ENCODE measurements at regions not wholly inside any gene's neighbourhood (a gene's known extent, or its start where the extent isn't known, plus 50 kb on each side); places are given as distances from the start of the nearest gene placed in this dataset.

DNA sequence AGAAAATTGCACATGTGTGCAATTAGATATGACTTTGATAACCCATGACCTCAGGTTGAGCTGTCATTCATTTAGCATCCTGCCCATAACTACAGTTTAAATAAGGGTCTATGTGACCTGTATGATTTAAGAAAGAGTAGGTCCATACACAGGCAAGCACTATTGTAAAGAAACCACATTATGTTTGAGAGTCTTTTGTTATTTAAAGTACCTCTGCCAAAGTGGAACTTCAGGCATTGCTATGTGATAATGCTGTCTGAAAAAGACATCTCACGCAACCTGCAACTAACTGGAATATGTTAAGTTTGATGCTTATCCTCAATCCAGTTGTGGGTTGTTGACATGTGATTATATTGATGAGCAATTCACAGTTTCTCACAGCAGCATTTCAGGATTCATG is 317.0 kb downstream of the TMEM161B start:
- no peak overlapping the region for H3K27ac Mint-ChIP-seq
- no peaks in the 10 kb centered on the region for H3K36me3 Mint-ChIP-seq
- peaks cover 0 to 2% of the 10 kb centered on the region in 2 donors for H3K9me3 Mint-ChIP-seq
- H3K4me3 Mint-ChIP-seq, result no peak overlapping the region
- DNase-seq (no peak), ATAC-seq (replicated peaks) (no peak)
- no peaks in the 10 kb centered on the region for H3K4me1 Mint-ChIP-seq
- H3K27me3 Mint-ChIP-seq, result no peaks in the 10 kb centered on the region

DNA sequence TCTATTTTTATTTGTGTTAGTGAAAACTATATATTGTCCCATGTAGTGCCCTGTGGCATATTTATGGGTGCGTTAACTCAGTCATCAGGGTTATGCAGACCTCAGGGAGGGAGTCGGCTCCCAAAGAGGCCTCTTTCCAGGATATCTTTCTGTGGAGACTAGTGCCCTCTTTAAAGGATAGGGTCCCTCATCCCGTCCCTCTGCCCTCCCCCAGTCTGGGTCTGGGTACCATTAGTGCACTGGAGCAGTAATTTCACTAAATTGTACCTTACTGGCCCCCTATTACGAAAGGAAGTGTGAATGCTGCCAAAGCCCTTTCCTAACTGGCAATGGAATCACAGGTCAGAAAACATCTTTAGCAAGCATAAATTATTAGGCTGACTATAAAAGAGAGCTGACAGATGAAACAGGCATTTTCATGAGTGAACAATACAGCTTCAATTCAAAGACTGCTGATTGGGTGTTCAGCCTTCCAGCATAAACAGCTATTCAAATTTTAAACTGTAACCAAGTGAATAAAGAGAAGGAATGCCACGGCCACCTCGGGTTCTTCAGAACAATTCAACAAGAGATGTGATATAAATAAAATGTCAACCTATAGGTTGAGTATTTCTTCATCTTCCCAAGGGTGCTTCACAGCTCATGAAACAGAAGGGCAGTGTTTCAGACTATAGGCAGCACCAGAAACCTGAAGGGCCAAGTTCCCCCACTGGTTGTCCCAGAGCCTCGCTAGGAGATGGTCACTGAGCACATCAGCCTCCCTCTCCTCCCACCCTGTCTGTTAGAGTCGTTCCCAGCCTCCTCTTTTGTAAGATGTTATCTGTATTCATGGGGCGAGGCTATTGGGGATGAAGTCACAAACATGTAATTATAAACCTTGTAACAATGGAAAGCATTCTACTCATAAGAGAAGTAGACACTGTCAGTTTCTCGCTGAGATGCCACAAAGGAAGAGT is 318.7 kb downstream of the TMEM161B start:
- ATAC-seq (replicated peaks) (no peak), DNase-seq (no peak)
- Mint-ChIP-seq H3K27ac (no peak overlapping the region), H3K4me3 (no peak overlapping the region), H3K27me3 (no peaks in the 10 kb centered on the region), H3K36me3 (no peaks in the 10 kb centered on the region), H3K9me3 (no peaks in the 10 kb centered on the region), H3K4me1 (no peaks in the 10 kb centered on the region)

DNA sequence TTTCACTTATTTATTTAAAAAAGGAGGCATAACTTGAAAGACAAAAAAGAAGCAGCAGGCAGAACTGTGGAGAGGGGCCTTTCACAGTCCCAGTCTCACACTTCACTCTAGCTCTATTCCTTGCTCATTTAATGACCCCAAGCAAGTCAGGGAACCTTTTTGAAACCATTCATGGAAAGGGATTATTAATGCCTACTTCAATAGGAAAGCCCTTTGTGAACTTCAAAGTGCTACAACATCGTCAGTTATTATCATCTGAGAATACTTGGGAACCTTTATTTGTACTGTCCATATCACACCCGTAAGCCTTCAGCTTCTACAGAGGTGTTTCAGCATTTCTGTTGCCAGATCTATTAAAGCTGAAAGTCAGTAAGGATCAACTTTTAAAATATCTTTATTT is 320.2 kb downstream of the TMEM161B start:
- Mint-ChIP-seq H3K9me3 (no peaks in the 10 kb centered on the region), H3K27me3 (no peaks in the 10 kb centered on the region), H3K4me3 (no peak overlapping the region), H3K36me3 (no peaks in the 10 kb centered on the region), H3K4me1 (no peaks in the 10 kb centered on the region), H3K27ac (no peak overlapping the region)
- DNase-seq (no peak), ATAC-seq (replicated peaks) (no peak)

DNA sequence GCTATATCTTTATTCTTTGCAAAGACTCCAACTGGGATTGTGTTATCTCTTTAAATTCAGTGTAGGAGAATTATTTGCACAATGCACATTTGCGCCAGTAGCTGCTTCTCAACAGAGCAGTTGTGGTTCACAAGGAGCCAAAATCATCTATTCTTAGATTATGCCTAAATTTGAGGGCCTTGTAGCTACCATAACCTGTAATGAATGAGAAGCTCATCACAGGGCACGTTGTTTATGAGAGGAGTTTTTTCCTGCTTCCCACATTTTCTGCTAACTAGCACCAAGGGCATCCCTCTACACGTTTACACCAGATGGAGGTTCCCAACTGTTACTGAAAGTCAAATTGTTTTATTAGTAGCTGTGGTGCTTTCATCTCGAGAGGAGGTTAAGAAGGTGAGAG is 322.4 kb downstream of the TMEM161B start:
- H3K36me3 Mint-ChIP-seq, result no peaks in the 10 kb centered on the region
- no peaks in the 10 kb centered on the region for H3K9me3 Mint-ChIP-seq
- no peaks in the 10 kb centered on the region for H3K4me1 Mint-ChIP-seq
- no peak overlapping the region for H3K27ac Mint-ChIP-seq
- ATAC-seq (replicated peaks) (no peak), DNase-seq (no peak)
- H3K27me3 Mint-ChIP-seq, result no peaks in the 10 kb centered on the region
- no peak overlapping the region for H3K4me3 Mint-ChIP-seq

DNA sequence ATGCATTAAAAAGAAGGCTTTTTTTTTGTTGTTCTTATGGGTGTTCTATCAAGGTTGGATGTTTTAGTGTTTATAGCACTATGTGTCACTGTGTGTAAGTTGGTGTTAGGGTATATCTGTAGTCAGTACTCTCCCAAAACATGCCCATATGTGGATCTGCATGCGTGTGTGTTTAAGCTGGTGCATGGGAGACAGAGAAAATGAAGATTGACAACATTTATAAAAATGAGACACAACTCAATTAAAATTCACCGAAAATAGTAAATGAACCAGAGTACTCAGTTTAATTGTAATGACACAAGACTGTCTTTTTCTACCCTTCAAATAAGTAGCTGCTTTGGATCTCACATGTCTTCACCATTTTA is 323.4 kb downstream of the TMEM161B start:
- DNase-seq, result no peak
- Mint-ChIP-seq H3K4me3 (no peak overlapping the region), H3K9me3 (no peaks in the 10 kb centered on the region), H3K4me1 (no peaks in the 10 kb centered on the region), H3K27ac (no peak overlapping the region), H3K27me3 (no peaks in the 10 kb centered on the region), H3K36me3 (no peaks in the 10 kb centered on the region)
- ATAC-seq (replicated peaks), result no peak

DNA sequence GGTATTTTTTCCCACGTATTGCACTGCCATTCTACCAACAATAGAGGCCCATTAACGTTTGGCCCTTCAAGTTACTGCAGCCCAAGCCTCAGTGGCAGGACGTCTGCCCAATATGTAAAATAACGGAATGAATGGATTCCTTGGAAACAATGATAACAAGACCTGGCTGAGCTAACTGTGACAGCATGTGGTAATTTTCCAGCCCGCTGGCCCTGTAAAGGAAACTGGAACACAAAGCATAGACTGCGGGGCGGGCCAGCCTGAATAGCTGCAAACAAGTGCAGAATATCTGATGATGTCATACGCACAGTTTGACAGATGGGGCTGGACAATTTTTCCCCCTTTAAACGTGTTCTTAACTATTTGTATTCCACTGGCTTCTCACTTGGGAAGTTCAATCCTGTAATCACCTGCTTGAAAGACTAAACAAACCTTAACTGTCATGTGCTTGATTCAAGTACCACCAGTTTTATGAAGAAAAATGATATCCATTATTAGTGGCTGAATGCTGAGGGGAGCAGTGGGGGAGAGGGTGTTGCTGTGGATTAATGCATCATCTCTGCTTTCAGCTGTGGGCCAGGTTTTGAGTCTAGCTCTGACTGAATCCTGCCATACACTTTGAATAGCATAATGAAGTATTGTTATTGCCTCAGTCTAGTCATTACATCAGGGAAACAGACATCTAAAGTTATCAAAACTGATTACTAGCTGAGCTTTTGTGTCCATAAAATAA is 323.9 kb downstream of the TMEM161B start:
- Mint-ChIP-seq H3K27me3 (no peaks in the 10 kb centered on the region), H3K36me3 (no peaks in the 10 kb centered on the region), H3K4me3 (no peak overlapping the region), H3K9me3 (no peaks in the 10 kb centered on the region), H3K27ac (no peak overlapping the region), H3K4me1 (no peaks in the 10 kb centered on the region)
- DNase-seq, result no peak
- no peak for ATAC-seq (replicated peaks)

DNA sequence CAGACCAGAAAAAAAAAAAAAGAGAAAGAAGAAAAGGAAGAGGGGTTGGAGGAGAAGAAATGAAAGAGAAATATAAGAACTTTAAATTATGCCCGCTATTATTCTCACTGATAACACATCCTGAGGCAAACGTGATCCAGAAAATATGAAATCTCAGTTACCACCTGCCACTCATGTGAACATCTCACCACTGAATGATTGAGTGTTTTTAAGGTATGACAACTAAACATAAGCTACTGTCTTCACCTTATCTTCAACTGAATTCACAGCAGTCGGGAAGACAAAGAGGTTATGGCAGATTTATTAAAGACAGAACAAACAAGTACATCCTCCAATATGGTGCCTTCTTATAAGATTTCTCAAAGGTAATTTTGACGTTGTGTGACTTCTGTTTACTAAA is 327.9 kb downstream of the TMEM161B start:
- no peak for ATAC-seq (replicated peaks)
- no peaks in the 10 kb centered on the region for H3K4me1 Mint-ChIP-seq
- no peak for DNase-seq
- H3K27me3 Mint-ChIP-seq, result no peaks in the 10 kb centered on the region
- H3K4me3 Mint-ChIP-seq, result no peak overlapping the region
- no peaks in the 10 kb centered on the region for H3K9me3 Mint-ChIP-seq
- H3K27ac Mint-ChIP-seq, result no peak overlapping the region
- no peaks in the 10 kb centered on the region for H3K36me3 Mint-ChIP-seq

DNA sequence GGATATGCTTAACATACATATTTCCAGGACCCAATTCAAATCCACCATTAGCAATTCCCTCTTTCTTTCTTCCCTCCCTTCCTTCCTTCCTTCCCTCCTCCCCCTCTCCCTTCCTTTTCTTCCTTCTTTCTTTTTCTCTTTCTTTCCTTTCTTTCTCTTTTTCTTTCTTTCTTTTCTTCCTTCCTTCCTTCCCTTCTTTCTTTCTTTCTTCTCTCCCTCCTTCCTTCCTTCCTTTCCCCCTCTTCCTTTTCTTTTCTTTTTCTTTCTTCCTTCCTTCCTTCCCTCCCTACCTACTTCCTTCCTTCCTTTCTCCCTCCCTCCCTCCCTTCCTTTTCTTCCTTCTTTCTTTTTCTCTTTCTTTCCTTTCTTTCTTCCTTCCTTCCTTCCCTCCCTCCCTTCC is 332.0 kb downstream of the TMEM161B start:
- Mint-ChIP-seq H3K4me3 (no peak overlapping the region), H3K36me3 (no peaks in the 10 kb centered on the region), H3K4me1 (no peaks in the 10 kb centered on the region), H3K27me3 (no peaks in the 10 kb centered on the region), H3K9me3 (peaks cover 0 to 2% of the 10 kb centered on the region in 2 donors), H3K27ac (no peak overlapping the region)
- no peak for ATAC-seq (replicated peaks)
- no peak for DNase-seq

DNA sequence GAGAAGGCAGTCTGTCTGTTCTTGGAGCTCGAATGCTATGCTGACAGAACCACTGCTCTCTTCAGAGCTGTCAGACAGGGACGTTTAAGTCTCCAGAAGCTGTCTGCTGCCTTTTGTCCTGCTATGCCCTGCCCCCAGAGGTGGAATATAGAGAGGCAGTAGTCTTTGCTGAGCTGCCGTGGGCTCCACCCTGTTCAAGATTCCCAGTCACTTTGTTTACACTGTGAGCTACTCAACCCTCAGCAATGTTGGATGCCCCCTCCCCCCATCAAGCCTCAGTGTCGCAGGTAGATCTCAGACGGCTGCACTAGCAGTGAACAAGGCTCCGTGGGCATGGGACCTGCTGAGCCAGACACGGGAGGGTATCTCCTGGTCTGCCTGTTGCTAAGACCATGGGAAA is 344.2 kb downstream of the TMEM161B start:
- peaks cover 0 to 15% of the 10 kb centered on the region in 2 donors for H3K9me3 Mint-ChIP-seq
- ATAC-seq (replicated peaks) (no peak), DNase-seq (no peak)
- no peaks in the 10 kb centered on the region for H3K4me1 Mint-ChIP-seq
- H3K27me3 Mint-ChIP-seq, result no peaks in the 10 kb centered on the region
- H3K4me3 Mint-ChIP-seq, result no peak overlapping the region
- no peak overlapping the region for H3K27ac Mint-ChIP-seq
- H3K36me3 Mint-ChIP-seq, result no peaks in the 10 kb centered on the region

DNA sequence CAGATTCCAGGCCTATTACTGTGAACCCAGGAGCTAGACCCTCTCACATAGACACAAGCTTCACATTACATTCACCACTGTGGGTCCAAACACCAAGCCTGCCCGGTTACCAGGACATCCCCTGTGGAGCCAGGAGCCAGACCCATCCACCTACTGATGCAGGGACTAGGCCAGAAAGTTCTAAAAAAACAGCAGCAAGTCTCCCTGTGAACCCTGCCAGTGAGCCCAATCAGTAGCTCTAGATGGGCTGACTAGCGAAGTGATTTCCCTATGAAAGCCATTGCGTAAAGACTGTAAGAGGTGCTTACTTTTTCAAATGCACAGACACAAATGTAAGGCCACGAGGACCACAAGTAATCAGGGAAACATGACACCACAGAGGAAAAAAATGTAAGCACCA is 352.3 kb downstream of the TMEM161B start:
- no peak overlapping the region for H3K27ac Mint-ChIP-seq
- H3K36me3 Mint-ChIP-seq, result no peaks in the 10 kb centered on the region
- DNase-seq (no peak), ATAC-seq (replicated peaks) (no peak)
- H3K27me3 Mint-ChIP-seq, result no peaks in the 10 kb centered on the region
- no peak overlapping the region for H3K4me3 Mint-ChIP-seq
- no peaks in the 10 kb centered on the region for H3K4me1 Mint-ChIP-seq
- H3K9me3 Mint-ChIP-seq, result peaks cover 0 to 22% of the 10 kb centered on the region in 2 donors

DNA sequence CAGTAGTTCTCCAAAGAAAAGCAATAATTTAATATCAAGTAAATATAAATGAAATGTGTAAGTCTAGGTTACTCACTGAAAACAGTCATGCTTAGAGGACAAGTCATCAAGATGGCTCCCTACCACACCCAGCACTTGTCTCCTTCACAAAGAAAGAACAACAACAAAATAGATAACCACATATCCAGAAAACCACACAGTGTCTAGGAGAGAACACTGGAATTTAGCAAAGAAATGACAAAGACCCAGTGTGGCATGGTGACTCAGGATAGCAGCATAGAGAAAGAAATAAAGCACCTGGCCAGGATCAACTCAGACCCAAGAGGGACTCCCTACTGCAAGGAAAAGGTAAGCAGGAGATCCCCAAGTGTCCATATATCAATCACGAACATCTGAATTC is 356.2 kb downstream of the TMEM161B start:
- H3K36me3 Mint-ChIP-seq, result no peaks in the 10 kb centered on the region
- DNase-seq (no peak), ATAC-seq (replicated peaks) (no peak)
- no peaks in the 10 kb centered on the region for H3K27me3 Mint-ChIP-seq
- no peak overlapping the region for H3K27ac Mint-ChIP-seq
- H3K9me3 Mint-ChIP-seq, result peaks cover 0 to 12% of the 10 kb centered on the region in 2 donors
- H3K4me3 Mint-ChIP-seq, result no peak overlapping the region
- H3K4me1 Mint-ChIP-seq, result no peaks in the 10 kb centered on the region

DNA sequence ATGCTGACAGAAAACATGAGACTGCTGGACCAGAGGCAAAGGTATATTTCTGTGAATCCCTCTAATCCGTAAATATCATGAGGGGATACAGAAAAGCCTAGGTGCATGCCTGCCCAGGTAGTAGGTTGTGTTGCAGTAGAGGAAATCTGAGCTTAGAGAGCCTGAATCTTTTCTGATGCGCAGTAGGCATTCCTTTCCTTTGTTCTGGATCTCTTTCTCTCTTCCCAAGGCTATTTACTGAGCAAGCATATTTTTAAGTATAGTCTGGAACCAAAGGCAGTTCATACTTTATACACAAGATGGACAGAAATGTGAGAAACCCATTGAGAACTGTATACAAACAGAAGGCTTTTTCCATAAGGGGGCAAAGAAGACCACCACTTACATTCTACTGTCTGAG is 359.3 kb downstream of the TMEM161B start:
- Mint-ChIP-seq H3K27me3 (no peaks in the 10 kb centered on the region), H3K36me3 (no peaks in the 10 kb centered on the region), H3K27ac (no peak overlapping the region), H3K9me3 (peaks cover 0 to 6% of the 10 kb centered on the region in 2 donors), H3K4me3 (no peak overlapping the region), H3K4me1 (no peaks in the 10 kb centered on the region)
- DNase-seq (no peak), ATAC-seq (replicated peaks) (no peak)

DNA sequence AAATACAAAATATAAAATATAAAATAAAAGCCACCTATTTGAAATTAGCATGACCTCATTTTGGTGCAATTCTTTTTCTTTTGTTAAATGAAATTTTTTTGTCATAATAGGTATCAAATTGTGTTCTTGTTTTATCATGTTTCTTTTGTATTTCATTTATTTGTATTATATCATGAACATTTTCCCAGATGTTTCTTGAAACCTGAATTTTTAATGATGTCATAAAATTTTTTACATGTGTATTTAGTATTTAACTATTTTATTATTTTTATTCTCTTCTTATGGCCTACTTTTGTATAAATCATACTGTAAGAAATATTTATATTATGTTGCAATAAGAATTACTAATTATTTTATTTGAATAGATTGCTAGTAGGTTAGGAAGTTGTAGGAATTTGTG is 361.7 kb downstream of the TMEM161B start:
- no peaks in the 10 kb centered on the region for H3K9me3 Mint-ChIP-seq
- H3K36me3 Mint-ChIP-seq, result no peaks in the 10 kb centered on the region
- H3K4me3 Mint-ChIP-seq, result no peak overlapping the region
- no peak overlapping the region for H3K27ac Mint-ChIP-seq
- DNase-seq (no peak), ATAC-seq (replicated peaks) (no peak)
- no peaks in the 10 kb centered on the region for H3K4me1 Mint-ChIP-seq
- H3K27me3 Mint-ChIP-seq, result no peaks in the 10 kb centered on the region

DNA sequence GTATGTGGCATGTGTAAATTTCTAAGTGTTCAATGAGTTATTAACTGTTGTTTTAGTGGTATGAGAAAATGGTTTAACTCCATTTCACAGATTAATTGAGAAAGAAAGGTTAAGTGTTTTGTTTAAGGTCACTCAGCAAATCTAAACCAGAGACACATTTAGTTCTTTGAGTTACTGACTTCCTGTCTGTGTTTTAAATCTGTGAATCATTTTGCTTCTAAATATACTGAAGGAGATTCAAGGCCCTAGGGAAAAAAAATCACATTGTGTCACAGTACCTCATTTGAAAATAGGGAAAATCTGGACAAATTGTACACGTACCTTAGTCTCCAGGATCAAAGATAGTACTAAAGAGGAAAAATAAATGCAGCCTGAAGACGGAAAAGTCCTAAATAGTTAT is 368.2 kb downstream of the TMEM161B start:
- Mint-ChIP-seq H3K27ac (no peak overlapping the region), H3K27me3 (no peaks in the 10 kb centered on the region), H3K4me3 (no peak overlapping the region), H3K4me1 (no peaks in the 10 kb centered on the region), H3K36me3 (no peaks in the 10 kb centered on the region), H3K9me3 (no peaks in the 10 kb centered on the region)
- DNase-seq (no peak), ATAC-seq (replicated peaks) (no peak)

DNA sequence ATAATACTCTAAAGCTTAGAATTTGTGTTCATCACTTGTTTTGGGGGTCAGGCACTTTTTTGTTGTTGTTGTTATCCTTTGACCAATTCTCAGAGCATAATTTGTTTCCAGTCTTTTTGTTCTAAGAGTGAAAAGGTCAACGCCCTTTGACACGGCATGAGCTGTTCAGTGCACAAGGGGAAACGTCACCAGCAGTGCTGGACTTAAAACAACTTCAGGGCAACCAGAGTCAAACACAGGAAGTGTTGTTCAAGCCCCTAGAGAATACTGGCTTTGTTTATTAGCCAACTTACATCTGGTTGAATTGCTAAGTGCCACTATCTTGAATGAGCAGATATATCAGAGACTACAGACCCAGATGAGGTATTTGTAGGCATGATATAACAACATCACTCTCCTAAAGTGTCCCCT is 368.9 kb downstream of the TMEM161B start:
- peak in 1 of 2 donors; percentile 43 for ATAC-seq (replicated peaks)
- H3K4me1 Mint-ChIP-seq, result no peaks in the 10 kb centered on the region

More for the DNA sequence above, 368.9 kb downstream of the TMEM161B start:
- Mint-ChIP-seq H3K27ac (no peak overlapping the region), H3K9me3 (no peaks in the 10 kb centered on the region), H3K36me3 (no peaks in the 10 kb centered on the region), H3K4me3 (no peak overlapping the region), H3K27me3 (no peaks in the 10 kb centered on the region)
- no peak for DNase-seq
